Peyer's patch (tissue), 4 donors: ENCODE measurements at regions not wholly inside any gene's neighbourhood (a gene's known extent, or its start where the extent isn't known, plus 50 kb on each side); places are given as distances from the start of the nearest gene placed in this dataset.
A peak's percentile ranks its signal among the peaks of the same experiment; 100 is the strongest.

ENCODE experiments used
- DNase-seq, 3 donors: peaks; one replicate each; pipeline ENCODE4 v3.0.0-alpha.2; 2017 to 2019
- H3K27ac ChIP-seq, 4 donors: fragments of 200-600 bp; sonication (generic); one replicate each; pipeline ENCODE4 v1.5.1; 2016 to 2019
- H3K27me3 ChIP-seq, 2 donors: fragments of 200-600 bp; sonication (generic); one replicate each; pipeline ENCODE4 v1.5.1; 2019
- H3K36me3 ChIP-seq, 3 donors: fragments of 200-600 bp; sonication (generic); one replicate each; pipeline ENCODE4 v1.5.1; 2016 to 2019
- H3K4me1 ChIP-seq, 4 donors: fragments of 200-600 bp; sonication (generic); one replicate each; pipeline ENCODE4 v1.5.1; 2016 to 2019
- H3K4me3 ChIP-seq, 4 donors: fragments of 200-600 bp; sonication (generic); 1 replicate in 3 of 4; 2 replicates in 1 of 4; pipeline ENCODE4 v1.5.1; 2016 to 2019; ENCODE audit warnings: mild to moderate bottlenecking in 1 of 4
- H3K9me3 ChIP-seq, 4 donors: fragments of 200-600 bp; sonication (generic); one replicate each; pipeline ENCODE4 v1.5.1; 2016 to 2019; ENCODE audit warnings: mild to moderate bottlenecking in 1 of 4
- POLR2A ChIP-seq, 2 donors: fragments of 450-650 bp; IDR thresholded peaks; one replicate each; pipeline ENCODE4 v1.5.1; 2017; ENCODE audit warnings: antibody characterized with exemption in 2 of 2, mild to moderate bottlenecking in 2 of 2, moderate library complexity in 2 of 2
- TF ChIP-seq, protein P1 (sequence below), 6 experiments: fragments of 450-650 bp in 4 of 6; fragments of 200-600 bp in 2 of 6; sonication (generic) in 1 of 6; IDR thresholded peaks; one replicate each; pipeline ENCODE4 v1.5.1; 2017 to 2019; ENCODE audit warnings: antibody characterized with exemption in 6 of 6, mild to moderate bottlenecking in 3 of 6, moderate library complexity in 1 of 6

DNA sequence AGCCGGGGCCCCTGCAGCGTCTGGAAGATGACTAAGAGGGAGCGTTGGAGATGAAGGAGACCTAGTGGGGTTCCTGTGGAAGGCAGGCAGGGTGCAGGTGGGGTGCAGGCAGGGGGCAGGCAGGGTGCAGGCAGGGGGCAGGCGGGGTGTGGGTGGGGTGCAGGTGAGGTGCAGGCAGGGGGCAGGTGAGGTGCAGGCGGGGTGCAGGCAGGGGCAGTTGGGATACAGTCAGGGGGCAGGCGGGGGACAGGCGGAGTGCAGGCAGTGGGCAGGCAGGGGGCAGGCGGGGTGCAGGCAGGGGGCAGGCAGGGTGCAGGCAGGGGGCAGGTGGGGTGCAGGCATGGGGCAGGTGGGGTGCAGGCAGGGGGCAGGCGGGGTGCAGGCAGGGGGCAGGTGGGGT is 142.8 kb downstream of the SOX1 start:
- TF ChIP-seq, protein P1, sequence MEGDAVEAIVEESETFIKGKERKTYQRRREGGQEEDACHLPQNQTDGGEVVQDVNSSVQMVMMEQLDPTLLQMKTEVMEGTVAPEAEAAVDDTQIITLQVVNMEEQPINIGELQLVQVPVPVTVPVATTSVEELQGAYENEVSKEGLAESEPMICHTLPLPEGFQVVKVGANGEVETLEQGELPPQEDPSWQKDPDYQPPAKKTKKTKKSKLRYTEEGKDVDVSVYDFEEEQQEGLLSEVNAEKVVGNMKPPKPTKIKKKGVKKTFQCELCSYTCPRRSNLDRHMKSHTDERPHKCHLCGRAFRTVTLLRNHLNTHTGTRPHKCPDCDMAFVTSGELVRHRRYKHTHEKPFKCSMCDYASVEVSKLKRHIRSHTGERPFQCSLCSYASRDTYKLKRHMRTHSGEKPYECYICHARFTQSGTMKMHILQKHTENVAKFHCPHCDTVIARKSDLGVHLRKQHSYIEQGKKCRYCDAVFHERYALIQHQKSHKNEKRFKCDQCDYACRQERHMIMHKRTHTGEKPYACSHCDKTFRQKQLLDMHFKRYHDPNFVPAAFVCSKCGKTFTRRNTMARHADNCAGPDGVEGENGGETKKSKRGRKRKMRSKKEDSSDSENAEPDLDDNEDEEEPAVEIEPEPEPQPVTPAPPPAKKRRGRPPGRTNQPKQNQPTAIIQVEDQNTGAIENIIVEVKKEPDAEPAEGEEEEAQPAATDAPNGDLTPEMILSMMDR (IDR thresholded peaks at IDR 0.05) = no peak
- TF ChIP-seq POLR2A (IDR thresholded peaks at IDR 0.05) = no peak
- Histone ChIP-seq H3K4me3 (no peak overlapping the region), H3K36me3 (no peaks in the 10 kb centered on the region), H3K27ac (no peak overlapping the region), H3K27me3 (no peaks in the 10 kb centered on the region), H3K9me3 (no peaks in the 10 kb centered on the region), H3K4me1 (no peaks in the 10 kb centered on the region)
- DNase-seq = no peak

DNA sequence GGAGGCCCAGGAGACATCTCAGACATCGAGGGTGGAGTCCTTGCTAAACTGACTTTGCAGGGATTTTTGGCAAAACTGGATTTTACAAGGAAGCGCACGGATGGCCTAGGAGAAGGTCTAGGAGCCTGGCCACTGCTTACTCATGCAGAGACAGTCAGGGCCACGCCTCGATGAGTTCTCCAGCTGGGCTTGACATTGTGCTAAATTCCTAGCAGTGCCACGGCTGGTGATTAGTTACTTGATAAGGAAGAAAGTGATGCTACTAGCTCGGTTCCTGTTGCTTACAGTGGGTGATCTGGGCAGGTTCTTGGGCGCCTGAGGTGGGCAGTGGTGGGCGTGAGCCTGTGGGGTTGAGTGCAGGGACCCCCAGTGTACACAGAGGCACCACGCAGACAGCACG is 143.4 kb downstream of the SOX1 start:
- Histone ChIP-seq H3K4me1 (no peaks in the 10 kb centered on the region), H3K27me3 (no peaks in the 10 kb centered on the region), H3K4me3 (no peak overlapping the region), H3K9me3 (no peaks in the 10 kb centered on the region), H3K27ac (no peak overlapping the region), H3K36me3 (no peaks in the 10 kb centered on the region)
- DNase-seq = no peak
- TF ChIP-seq, protein P1 (IDR thresholded peaks at IDR 0.05) = no peak
- TF ChIP-seq POLR2A (IDR thresholded peaks at IDR 0.05) = no peak

DNA sequence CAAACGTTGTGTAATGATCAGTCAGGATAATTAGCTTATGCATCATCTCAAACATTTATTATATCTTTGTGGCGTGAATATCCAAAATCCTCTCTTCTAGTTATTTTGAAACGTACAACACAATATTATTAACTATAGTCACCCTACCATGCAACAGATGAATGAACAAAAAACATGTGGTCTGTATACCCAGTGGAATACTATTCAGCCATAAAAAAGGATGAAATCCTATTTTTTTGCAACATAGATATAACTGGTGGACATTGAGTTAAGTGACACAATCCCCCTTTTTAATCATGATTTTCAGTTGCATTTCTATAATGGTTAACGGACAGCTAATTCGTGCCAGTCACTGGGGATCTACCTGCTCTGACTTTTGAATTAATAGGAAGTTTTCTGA is 145.6 kb downstream of the SOX1 start:
- H3K4me3 ChIP-seq = no peak overlapping the region
- no peak overlapping the region for H3K27ac ChIP-seq
- no peaks in the 10 kb centered on the region for H3K27me3 ChIP-seq
- no peaks in the 10 kb centered on the region for H3K9me3 ChIP-seq
- no peak for TF ChIP-seq POLR2A (IDR thresholded peaks at IDR 0.05)
- TF ChIP-seq, protein P1 (IDR thresholded peaks at IDR 0.05) = no peak
- H3K36me3 ChIP-seq = no peaks in the 10 kb centered on the region
- DNase-seq = no peak
- H3K4me1 ChIP-seq = no peaks in the 10 kb centered on the region

DNA sequence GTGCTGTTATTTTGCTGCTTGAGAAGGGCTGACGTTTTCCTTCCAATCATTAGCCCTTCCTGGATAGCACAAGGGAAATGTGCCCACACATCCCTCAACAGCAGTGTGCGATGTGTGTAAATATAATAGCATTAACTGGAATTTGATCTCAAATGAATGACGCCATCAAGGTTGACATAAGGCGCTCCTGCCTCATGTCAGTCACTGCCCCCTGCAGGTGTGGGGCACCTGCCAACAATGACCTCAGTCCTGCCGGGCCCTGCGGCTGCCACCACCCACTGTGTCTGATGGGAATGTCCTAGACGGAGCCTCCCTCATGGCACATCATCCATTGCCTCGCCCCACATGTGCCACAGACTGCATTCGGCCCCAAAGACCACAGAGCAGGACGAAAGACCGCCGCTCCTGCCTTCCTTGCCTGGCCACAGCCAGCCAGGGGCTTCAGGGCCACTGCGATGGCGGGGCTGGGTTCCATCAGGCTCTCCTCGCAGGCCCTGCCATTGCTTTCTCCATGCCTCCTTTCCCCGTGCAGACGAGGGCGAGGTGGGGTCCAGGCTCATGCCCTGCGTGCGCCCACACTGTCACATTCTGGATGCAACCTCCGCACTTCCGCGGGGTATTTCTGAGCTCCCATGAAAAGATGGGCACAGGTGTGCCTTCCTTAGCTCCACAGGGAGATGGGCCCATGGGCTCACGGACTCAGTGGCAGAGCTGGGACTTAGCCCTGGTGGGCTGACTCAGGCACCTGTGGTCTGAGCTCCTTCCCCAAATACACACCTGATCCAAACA is 146.7 kb downstream of the SOX1 start:
- H3K4me1 ChIP-seq = no peaks in the 10 kb centered on the region
- peak in 2 of 3 donors; percentile 72 to 79 for DNase-seq
- no peaks in the 10 kb centered on the region for H3K27me3 ChIP-seq
- TF ChIP-seq POLR2A (IDR thresholded peaks at IDR 0.05) = no peak
- TF ChIP-seq, protein P1 (IDR thresholded peaks at IDR 0.05) = peak in 3 of 6 experiments; percentile 39 to 51 (median 40)
- H3K27ac ChIP-seq = no peak overlapping the region
- H3K4me3 ChIP-seq = no peak overlapping the region
- no peaks in the 10 kb centered on the region for H3K9me3 ChIP-seq
- H3K36me3 ChIP-seq = no peaks in the 10 kb centered on the region

DNA sequence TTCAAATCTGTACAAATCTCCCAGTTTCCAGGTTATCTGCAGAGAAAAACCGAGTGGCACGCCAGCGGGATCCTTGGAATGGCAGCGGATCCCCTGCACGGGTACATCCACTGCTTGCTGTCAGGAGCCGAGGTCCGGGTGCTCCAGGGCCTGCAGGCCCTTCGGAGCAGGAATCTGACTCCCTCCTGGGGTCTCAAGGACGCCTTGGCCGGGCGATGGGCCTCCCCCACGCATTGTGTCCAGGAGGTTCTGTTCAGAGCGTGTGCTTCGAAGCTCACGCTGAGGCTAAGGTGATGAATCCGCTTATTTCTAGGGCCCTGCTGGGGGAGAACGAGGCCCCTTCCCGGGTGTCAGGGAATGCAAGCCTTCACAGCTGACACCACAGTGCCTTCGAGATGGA is 148.9 kb downstream of the SOX1 start:
- Histone ChIP-seq H3K27me3 (no peaks in the 10 kb centered on the region), H3K4me1 (no peaks in the 10 kb centered on the region), H3K27ac (no peak overlapping the region), H3K36me3 (no peaks in the 10 kb centered on the region), H3K9me3 (no peaks in the 10 kb centered on the region), H3K4me3 (no peak overlapping the region)
- no peak for TF ChIP-seq POLR2A (IDR thresholded peaks at IDR 0.05)
- TF ChIP-seq, protein P1 (IDR thresholded peaks at IDR 0.05) = no peak
- DNase-seq = no peak
